ENCODE measurements at regions not wholly inside any gene's neighbourhood (a gene's known extent, or its start where the extent isn't known, plus 50 kb on each side); places are given as distances from the start of the nearest gene placed in this dataset.

- H3K4me3 ChIP-seq = no peak overlapping the region
- no peaks in the 10 kb centered on the region for H3K4me1 ChIP-seq
- H3K27me3 ChIP-seq (ENCODE audit: low read depth) = no peaks in the 10 kb centered on the region
- H3K9me3 ChIP-seq = no peaks in the 10 kb centered on the region
- no peak for DNase-seq (ENCODE audit: low spot score in 2 of 2)
- H3K36me3 ChIP-seq (replicated peaks) = no peaks in the 10 kb centered on the region
- in situ Hi-C loops (cut with MboI; ENCODE audit: low sequenced_read_pairs) = no loop called here
Measured at GRCh38 chr1:239815074-239815473, 276.6 kb upstream of the FMN2 start.

- Histone ChIP-seq H3K4me3 (no peak overlapping the region), H3K27me3 (ENCODE audit: low read depth) (no peaks in the 10 kb centered on the region), H3K9me3 (no peaks in the 10 kb centered on the region), H3K4me1 (no peaks in the 10 kb centered on the region), H3K36me3 (replicated peaks) (no peaks in the 10 kb centered on the region)
- in situ Hi-C loops (cut with MboI; ENCODE audit: low sequenced_read_pairs) = no loop called here
- peak in 1 of 2 experiments; percentile 21 for DNase-seq (ENCODE audit: low spot score in 2 of 2)
Measured at GRCh38 chr1:239816081-239816782, 275.5 kb upstream of the FMN2 start.

GRCh38 chr1:239817276-239817675, 274.4 kb upstream of the FMN2 start:
- H3K4me3 ChIP-seq = no peak overlapping the region
- H3K27me3 ChIP-seq (ENCODE audit: low read depth) = no peaks in the 10 kb centered on the region
- H3K9me3 ChIP-seq = no peaks in the 10 kb centered on the region
- in situ Hi-C loops (cut with MboI; ENCODE audit: low sequenced_read_pairs) = no loop called here
- no peaks in the 10 kb centered on the region for H3K36me3 ChIP-seq (replicated peaks)
- no peak for DNase-seq (ENCODE audit: low spot score in 2 of 2)
- H3K4me1 ChIP-seq = no peaks in the 10 kb centered on the region

- no peaks in the 10 kb centered on the region for H3K36me3 ChIP-seq (replicated peaks)
- H3K27me3 ChIP-seq (ENCODE audit: low read depth) = no peaks in the 10 kb centered on the region
- in situ Hi-C loops (cut with MboI; ENCODE audit: low sequenced_read_pairs) = no loop called here
- no peaks in the 10 kb centered on the region for H3K4me1 ChIP-seq
- no peak overlapping the region for H3K4me3 ChIP-seq
- no peak for DNase-seq (ENCODE audit: low spot score in 2 of 2)
- no peaks in the 10 kb centered on the region for H3K9me3 ChIP-seq
Measured at GRCh38 chr1:239817801-239818200, 273.9 kb upstream of the FMN2 start.

- Histone ChIP-seq H3K9me3 (no peaks in the 10 kb centered on the region), H3K36me3 (replicated peaks) (no peaks in the 10 kb centered on the region), H3K27me3 (ENCODE audit: low read depth) (no peaks in the 10 kb centered on the region), H3K4me3 (no peak overlapping the region), H3K4me1 (no peaks in the 10 kb centered on the region)
- DNase-seq (ENCODE audit: low spot score in 2 of 2) = no peak
- in situ Hi-C loops (cut with MboI; ENCODE audit: low sequenced_read_pairs) = no loop called here
Measured at GRCh38 chr1:239819096-239819495, 272.6 kb upstream of the FMN2 start.

GRCh38 chr1:239819756-239820250, 271.9 kb upstream of the FMN2 start:
- Histone ChIP-seq H3K9me3 (no peaks in the 10 kb centered on the region), H3K27me3 (ENCODE audit: low read depth) (no peaks in the 10 kb centered on the region), H3K4me3 (no peak overlapping the region), H3K36me3 (replicated peaks) (no peaks in the 10 kb centered on the region), H3K4me1 (no peaks in the 10 kb centered on the region)
- no peak for DNase-seq (ENCODE audit: low spot score in 2 of 2)
- in situ Hi-C loops (cut with MboI; ENCODE audit: low sequenced_read_pairs) = no loop called here

GRCh38 chr1:239823852-239824251, 267.8 kb upstream of the FMN2 start:
- Histone ChIP-seq H3K27me3 (ENCODE audit: low read depth) (no peaks in the 10 kb centered on the region), H3K9me3 (no peaks in the 10 kb centered on the region), H3K36me3 (replicated peaks) (no peaks in the 10 kb centered on the region), H3K4me3 (no peak overlapping the region), H3K4me1 (no peaks in the 10 kb centered on the region)
- in situ Hi-C loops (cut with MboI; ENCODE audit: low sequenced_read_pairs) = no loop called here
- DNase-seq (ENCODE audit: low spot score in 2 of 2) = no peak

- Histone ChIP-seq H3K4me1 (no peaks in the 10 kb centered on the region), H3K9me3 (no peaks in the 10 kb centered on the region), H3K4me3 (no peak overlapping the region), H3K36me3 (replicated peaks) (no peaks in the 10 kb centered on the region), H3K27me3 (ENCODE audit: low read depth) (no peaks in the 10 kb centered on the region)
- in situ Hi-C loops (cut with MboI; ENCODE audit: low sequenced_read_pairs) = no loop called here
- no peak for DNase-seq (ENCODE audit: low spot score in 2 of 2)
Measured at GRCh38 chr1:239826211-239826610, 265.5 kb upstream of the FMN2 start.

GRCh38 chr1:239826736-239827135, 264.9 kb upstream of the FMN2 start:
- no peak overlapping the region for H3K4me3 ChIP-seq
- no peaks in the 10 kb centered on the region for H3K9me3 ChIP-seq
- H3K4me1 ChIP-seq = no peaks in the 10 kb centered on the region
- DNase-seq (ENCODE audit: low spot score in 2 of 2) = no peak
- in situ Hi-C loops (cut with MboI; ENCODE audit: low sequenced_read_pairs) = no loop called here
- no peaks in the 10 kb centered on the region for H3K27me3 ChIP-seq (ENCODE audit: low read depth)
- no peaks in the 10 kb centered on the region for H3K36me3 ChIP-seq (replicated peaks)

- Histone ChIP-seq H3K27me3 (ENCODE audit: low read depth) (no peaks in the 10 kb centered on the region), H3K4me3 (no peak overlapping the region), H3K36me3 (replicated peaks) (no peaks in the 10 kb centered on the region), H3K9me3 (no peaks in the 10 kb centered on the region), H3K4me1 (no peaks in the 10 kb centered on the region)
- no peak for DNase-seq (ENCODE audit: low spot score in 2 of 2)
- in situ Hi-C loops (cut with MboI; ENCODE audit: low sequenced_read_pairs) = no loop called here
Measured at GRCh38 chr1:239829535-239829934, 262.1 kb upstream of the FMN2 start.

- H3K4me3 ChIP-seq = no peak overlapping the region
- in situ Hi-C loops (cut with MboI; ENCODE audit: low sequenced_read_pairs) = no loop called here
- no peaks in the 10 kb centered on the region for H3K27me3 ChIP-seq (ENCODE audit: low read depth)
- DNase-seq (ENCODE audit: low spot score in 2 of 2) = no peak
- H3K4me1 ChIP-seq = no peaks in the 10 kb centered on the region
- no peaks in the 10 kb centered on the region for H3K9me3 ChIP-seq
- no peaks in the 10 kb centered on the region for H3K36me3 ChIP-seq (replicated peaks)
Measured at GRCh38 chr1:239831577-239832355, 259.9 kb upstream of the FMN2 start.

GRCh38 chr1:239833723-239834122, 258.0 kb upstream of the FMN2 start:
- no peak for DNase-seq (ENCODE audit: low spot score in 2 of 2)
- H3K9me3 ChIP-seq = no peaks in the 10 kb centered on the region
- H3K4me1 ChIP-seq = no peaks in the 10 kb centered on the region
- no peaks in the 10 kb centered on the region for H3K27me3 ChIP-seq (ENCODE audit: low read depth)
- H3K36me3 ChIP-seq (replicated peaks) = no peaks in the 10 kb centered on the region
- in situ Hi-C loops (cut with MboI; ENCODE audit: low sequenced_read_pairs) = no loop called here
- no peak overlapping the region for H3K4me3 ChIP-seq

GRCh38 chr1:239835946-239836440, 255.7 kb upstream of the FMN2 start:
- H3K4me3 ChIP-seq = no peak overlapping the region
- no peak for DNase-seq (ENCODE audit: low spot score in 2 of 2)
- no peaks in the 10 kb centered on the region for H3K9me3 ChIP-seq
- no peaks in the 10 kb centered on the region for H3K27me3 ChIP-seq (ENCODE audit: low read depth)
- no peaks in the 10 kb centered on the region for H3K36me3 ChIP-seq (replicated peaks)
- no peaks in the 10 kb centered on the region for H3K4me1 ChIP-seq
- in situ Hi-C loops (cut with MboI; ENCODE audit: low sequenced_read_pairs) = no loop called here

GRCh38 chr1:239840336-239840735, 251.3 kb upstream of the FMN2 start:
- Histone ChIP-seq H3K4me3 (no peak overlapping the region), H3K9me3 (no peaks in the 10 kb centered on the region), H3K27me3 (ENCODE audit: low read depth) (no peaks in the 10 kb centered on the region), H3K36me3 (replicated peaks) (no peaks in the 10 kb centered on the region), H3K4me1 (no peaks in the 10 kb centered on the region)
- in situ Hi-C loops (cut with MboI; ENCODE audit: low sequenced_read_pairs) = no loop called here
- DNase-seq (ENCODE audit: low spot score in 2 of 2) = no peak
